ENCODE measurements at regions not wholly inside any gene's neighbourhood (a gene's known extent, or its start where the extent isn't known, plus 50 kb on each side); places are given as distances from the start of the nearest gene placed in this dataset.

GRCh38 chr3:124653071-124653796 is 77.0 kb upstream of the UMPS start:
- no peak for DNase-seq

DNA sequence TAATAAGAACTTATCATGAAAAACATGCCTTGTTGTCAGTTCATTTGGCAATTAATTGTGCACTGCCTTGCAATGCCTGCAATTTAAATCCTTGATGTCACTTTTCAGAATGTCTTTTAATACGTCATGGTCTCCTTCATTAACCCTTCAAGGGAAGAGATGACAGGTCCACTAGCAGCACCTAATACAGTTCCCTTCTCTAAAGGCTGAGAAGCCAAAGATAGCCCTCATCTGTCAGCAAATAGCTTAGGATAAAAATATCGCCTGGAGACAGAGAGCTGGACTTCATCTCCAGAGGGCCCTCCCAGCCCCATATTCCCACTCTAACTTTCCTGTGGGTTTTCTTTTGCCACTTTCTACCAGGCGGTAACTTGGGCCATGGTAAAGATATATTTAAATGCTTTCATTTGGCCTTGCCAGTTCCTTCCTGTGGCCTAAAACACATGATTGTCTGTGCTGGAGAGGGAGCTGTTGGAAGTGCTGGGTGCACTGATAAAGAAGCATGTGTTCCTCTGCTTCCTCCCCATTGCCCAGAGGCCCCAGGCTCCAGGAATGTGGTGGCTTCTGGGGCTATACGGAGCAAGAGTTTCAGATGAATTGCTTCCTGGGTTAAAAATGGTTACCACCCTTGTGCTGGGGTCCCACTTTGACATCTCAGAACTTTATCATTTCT is 76.3 kb upstream of the UMPS start:
- no peak for DNase-seq

GRCh38 chr3:124654470-124654845 is 75.8 kb upstream of the UMPS start:
- no peak for DNase-seq

GRCh38 chr3:124656531-124656930 is 73.7 kb upstream of the UMPS start:
- no peak for DNase-seq

DNA sequence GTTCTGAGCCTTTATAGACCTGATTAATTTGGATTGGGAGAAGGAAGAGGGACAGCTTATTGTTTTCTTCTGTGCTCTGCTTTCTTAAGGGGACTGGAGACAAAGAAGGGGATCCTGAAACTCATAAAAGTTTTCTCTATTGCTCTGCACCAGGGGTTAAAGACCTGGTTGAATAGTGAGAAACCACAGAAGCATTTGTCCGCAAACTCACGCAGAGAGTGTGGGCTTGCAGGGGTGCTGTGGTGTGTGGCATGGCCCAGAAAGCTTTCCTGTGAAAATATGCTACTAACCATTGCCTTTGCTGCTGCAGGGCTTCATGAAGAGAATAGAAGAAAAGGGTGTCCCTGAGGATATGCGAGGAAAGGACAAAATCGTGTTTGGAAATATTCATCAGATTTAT is 73.1 kb upstream of the UMPS start:
- DNase-seq: no peak

GRCh38 chr3:124658270-124658669 is 72.0 kb upstream of the UMPS start:
- DNase-seq: no peak

DNA sequence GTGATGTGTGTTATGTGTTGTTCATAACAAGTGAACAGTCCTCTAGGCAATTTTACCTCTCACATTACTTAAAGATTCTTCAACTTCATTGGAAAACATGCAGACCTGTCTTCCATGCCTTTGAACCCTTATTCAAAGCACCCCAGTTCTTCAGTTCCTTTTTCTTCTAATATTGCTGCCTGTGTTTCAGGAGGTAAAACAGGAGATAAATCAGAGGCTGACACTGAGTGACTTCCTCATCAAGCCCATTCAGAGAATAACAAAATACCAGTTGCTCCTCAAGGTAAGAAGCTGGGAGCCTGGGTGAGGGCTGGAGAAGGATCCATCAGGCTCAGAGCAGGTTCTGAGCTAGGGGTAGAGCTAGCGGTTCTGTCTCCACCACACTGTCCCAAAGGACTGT is 71.1 kb upstream of the UMPS start:
- no peak for DNase-seq

- DNase-seq: no peak
Measured at GRCh38 chr3:124660599-124660998, 69.7 kb upstream of the UMPS start.

DNA sequence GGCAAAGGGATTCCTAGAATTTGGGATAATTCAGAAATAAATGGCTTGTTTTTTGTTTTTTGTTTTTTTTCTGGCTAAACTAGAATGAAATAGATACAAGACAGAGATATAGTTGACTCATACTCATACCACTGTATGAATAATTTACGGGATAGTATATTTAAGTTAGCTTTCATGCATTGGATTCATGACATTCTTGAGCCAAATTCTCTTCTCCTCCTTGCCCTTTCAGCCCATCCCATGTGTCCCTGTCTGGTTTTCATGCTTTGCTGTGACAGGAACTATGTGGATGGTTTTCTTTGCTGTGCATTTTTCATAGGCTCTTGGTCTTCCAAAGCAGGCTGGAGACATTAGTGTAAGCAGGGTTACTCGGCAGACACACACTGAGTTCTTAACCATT is 66.6 kb upstream of the UMPS start:
- no peak for DNase-seq

GRCh38 chr3:124664804-124665203 is 65.4 kb upstream of the UMPS start:
- no peak for DNase-seq

GRCh38 chr3:124666067-124666466 is 64.2 kb upstream of the UMPS start:
- no peak for DNase-seq

DNA sequence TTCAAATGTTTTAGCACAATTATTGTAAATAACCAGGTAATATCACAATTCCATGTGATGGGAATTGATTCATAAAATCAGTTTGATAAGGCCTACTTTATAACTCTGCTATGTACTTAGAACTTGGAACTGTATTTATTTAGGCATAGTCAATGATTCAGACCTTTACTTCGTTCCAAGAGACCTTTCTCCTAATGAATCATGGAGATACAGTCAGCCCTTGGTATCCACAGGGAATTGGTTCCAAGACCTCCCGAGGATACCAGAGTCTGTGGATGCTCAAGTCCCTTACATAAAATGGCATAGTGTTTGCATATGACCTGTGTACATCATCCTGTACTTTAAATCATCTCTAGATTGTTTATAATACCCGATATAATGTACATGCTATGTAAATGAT is 60.8 kb upstream of the UMPS start:
- no peak for DNase-seq

- DNase-seq: no peak
Measured at GRCh38 chr3:124671106-124671505, 59.1 kb upstream of the UMPS start.

DNA sequence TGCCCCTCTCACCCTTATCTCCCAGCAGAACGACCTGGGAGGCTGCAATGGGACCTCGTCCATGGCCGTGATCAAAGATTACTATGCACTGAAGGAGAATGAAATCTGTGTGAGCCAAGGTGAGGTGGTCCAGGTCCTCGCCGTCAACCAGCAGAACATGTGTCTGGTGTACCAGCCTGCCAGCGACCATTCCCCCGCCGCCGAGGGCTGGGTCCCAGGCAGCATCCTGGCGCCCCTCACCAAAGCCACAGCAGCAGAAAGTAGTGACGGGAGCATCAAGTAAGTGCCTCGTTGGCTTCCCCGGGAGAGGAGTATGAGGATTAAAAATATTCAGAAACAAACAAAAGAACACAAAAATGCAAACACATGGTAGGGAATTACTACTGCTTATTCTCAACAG is 55.9 kb upstream of the UMPS start:
- DNase-seq: no peak

GRCh38 chr3:124676236-124676635 is 54.0 kb upstream of the UMPS start:
- no peak for DNase-seq

DNA sequence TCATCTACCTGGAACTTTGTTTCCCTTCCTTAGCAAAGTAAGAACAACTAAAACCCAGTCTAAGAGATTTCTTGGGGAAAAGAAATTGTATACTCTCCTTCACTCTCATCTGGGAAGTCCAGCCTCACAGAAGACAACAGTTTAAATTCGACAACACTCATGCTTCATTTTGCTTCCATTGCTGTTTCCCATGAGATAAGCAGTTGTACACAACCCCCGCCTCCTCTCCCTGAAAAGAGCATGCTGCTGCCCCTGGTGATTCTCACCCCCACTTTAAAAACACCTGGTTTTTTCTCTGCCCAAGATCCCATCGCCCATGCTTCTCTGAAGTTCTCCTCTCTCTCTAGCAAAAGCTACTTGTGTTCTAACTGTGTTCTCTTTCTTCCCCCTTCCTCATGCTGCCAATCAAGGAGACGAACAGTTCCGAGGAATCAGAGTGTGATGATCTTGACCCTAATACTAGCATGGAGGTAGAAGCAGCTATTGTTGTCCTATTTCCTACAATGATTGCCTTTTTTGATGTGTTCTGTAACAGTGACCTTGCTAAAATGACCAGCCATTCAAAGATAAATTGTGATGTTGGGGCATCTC is 51.1 kb upstream of the UMPS start:
- no peak for DNase-seq

Data from NCI-H2081 treated with DMSO at 0.1 percent for 48 hours (cell line).